ENCODE measurements at regions not wholly inside any gene's neighbourhood (a gene's known extent, or its start where the extent isn't known, plus 50 kb on each side); places are given as distances from the start of the nearest gene placed in this dataset.

DNA sequence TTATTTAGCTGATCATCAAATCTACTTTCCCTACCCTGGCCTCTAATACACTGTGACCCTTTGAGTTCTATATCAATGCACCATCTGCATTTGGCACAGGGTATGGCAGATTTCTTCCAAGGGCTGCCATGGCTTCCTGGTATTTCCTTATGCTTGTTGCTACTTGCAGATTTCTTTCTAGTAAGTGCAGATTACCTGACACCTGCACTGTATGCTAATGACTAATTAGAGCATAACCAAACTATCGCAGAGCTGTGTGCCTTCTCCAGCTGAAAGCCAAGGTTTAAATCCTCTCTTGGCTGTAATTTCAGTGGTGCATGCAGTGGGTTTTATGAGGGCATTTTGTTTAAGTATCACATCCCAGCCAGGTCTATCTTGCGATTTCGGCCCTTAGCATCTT, 293.7 kb downstream of the KIF4B start:
- TF ChIP-seq NR1H2 (CRISPR knock-in tag; IDR thresholded peaks at IDR 0.05) (no peak), CHD2 (IDR thresholded peaks at IDR 0.05; ENCODE audit: low read depth, low read length) (no peak), HNRNPUL1 (IDR thresholded peaks at IDR 0.05; ENCODE audit: low read length) (no peak), NFRKB (IDR thresholded peaks at IDR 0.05; ENCODE audit: low read depth) (no peak), ZNF24 (IDR thresholded peaks at IDR 0.05) (no peak)
- Histone ChIP-seq H3K9ac (ENCODE audit: insufficient read depth in 1 of 2, low read depth in 2 of 2, low read length in 2 of 2) (no peak overlapping the region), H3K4me3 (no peak overlapping the region), H3K9me3 (replicated peaks; ENCODE audit: control insufficient read depth, insufficient read depth, low read depth, low read length) (no peaks in the 10 kb centered on the region), H3K4me2 (ENCODE audit: insufficient read depth, low read length) (no peak overlapping the region), H2AFZ (ENCODE audit: low read depth, low read length) (no peak overlapping the region), H3K4me1 (replicated peaks in 1 of 2; ENCODE audit: control insufficient read depth in 2 of 2, insufficient read depth in 2 of 2, low read length in 2 of 2) (no peaks in the 10 kb centered on the region), H4K20me1 (replicated peaks; ENCODE audit: control insufficient read depth, insufficient read depth, low read length) (no peaks in the 10 kb centered on the region), H3K79me2 (ENCODE audit: control insufficient read depth, insufficient read depth, low read length) (no peaks in the 10 kb centered on the region), H3K36me3 (ENCODE audit: control insufficient read depth, insufficient read depth, low read length) (no peaks in the 10 kb centered on the region), H3K9me1 (ENCODE audit: control insufficient read depth, insufficient read depth, low read length) (no peaks in the 10 kb centered on the region), H3K27me3 (ENCODE audit: control insufficient read depth in 2 of 2, insufficient read depth in 2 of 2, low read length in 2 of 2) (no peaks in the 10 kb centered on the region), H3K27ac (ENCODE audit: extremely low read depth, low read depth, low read length) (no peak overlapping the region)
- DNase-seq (ENCODE audit: extremely low read depth in 1 of 4, low spot score in 3 of 4) (no peak), ATAC-seq (no peak), FAIRE-seq (no peak)
- in situ Hi-C loops (cut with MboI), result no loop called here
- 5% methylated on average over 3 of the region's 3 CpGs for WGBS (ENCODE audit: insufficient coverage, low coverage, missing lambda C conversion rate)
- intact Hi-C loops (cut with micrococcal nuclease), result no loop called here
- no TSS peak for BruUV-seq (replicated peaks)
- POLR2A ChIA-PET, result no interaction called here
- CTCF ChIA-PET (ENCODE audit: low intra/inter-chr PET ratio), result no interaction called here

DNA sequence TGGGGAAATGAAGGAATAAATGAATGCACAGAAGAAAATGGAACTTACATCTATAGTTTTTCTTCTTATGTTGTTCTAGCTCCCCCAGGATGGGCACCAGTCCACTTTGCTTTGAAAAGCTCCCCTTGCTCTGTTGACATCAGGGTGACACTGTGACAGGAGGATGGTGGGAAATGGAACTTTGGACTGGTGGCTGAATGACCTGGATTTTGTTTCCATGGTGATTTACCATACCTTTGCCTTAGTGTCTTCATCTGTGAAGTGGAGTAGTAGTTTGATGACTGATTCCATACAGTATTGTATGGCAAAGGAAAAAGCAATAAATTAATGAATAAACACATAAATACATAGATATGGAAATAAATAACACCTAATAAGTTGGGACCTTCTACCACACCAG, 294.7 kb downstream of the KIF4B start:
- ChIA-PET POLR2A (no interaction called here), CTCF (ENCODE audit: low intra/inter-chr PET ratio) (no interaction called here)
- Histone ChIP-seq H3K9me3 (replicated peaks; ENCODE audit: control insufficient read depth, insufficient read depth, low read depth, low read length) (no peaks in the 10 kb centered on the region), H4K20me1 (replicated peaks; ENCODE audit: control insufficient read depth, insufficient read depth, low read length) (no peaks in the 10 kb centered on the region), H3K9ac (ENCODE audit: insufficient read depth in 1 of 2, low read depth in 2 of 2, low read length in 2 of 2) (no peak overlapping the region), H2AFZ (ENCODE audit: low read depth, low read length) (no peak overlapping the region), H3K4me1 (replicated peaks in 1 of 2; ENCODE audit: control insufficient read depth in 2 of 2, insufficient read depth in 2 of 2, low read length in 2 of 2) (no peaks in the 10 kb centered on the region), H3K79me2 (ENCODE audit: control insufficient read depth, insufficient read depth, low read length) (no peaks in the 10 kb centered on the region), H3K4me2 (ENCODE audit: insufficient read depth, low read length) (no peak overlapping the region), H3K4me3 (no peak overlapping the region), H3K9me1 (ENCODE audit: control insufficient read depth, insufficient read depth, low read length) (no peaks in the 10 kb centered on the region), H3K27me3 (ENCODE audit: control insufficient read depth in 2 of 2, insufficient read depth in 2 of 2, low read length in 2 of 2) (no peaks in the 10 kb centered on the region), H3K27ac (ENCODE audit: extremely low read depth, low read depth, low read length) (no peak overlapping the region), H3K36me3 (ENCODE audit: control insufficient read depth, insufficient read depth, low read length) (no peaks in the 10 kb centered on the region)
- intact Hi-C loops (cut with micrococcal nuclease), result no loop called here
- ATAC-seq, result no peak
- in situ Hi-C loops (cut with MboI), result no loop called here
- DNase-seq (ENCODE audit: extremely low read depth in 1 of 4, low spot score in 3 of 4), result no peak
- no peak for FAIRE-seq
- BruUV-seq (replicated peaks), result no TSS peak
- TF ChIP-seq BRD9 (IDR thresholded peaks at IDR 0.05; ENCODE audit: low read depth, partially characterized antibody), result no peak
- no peak for TF ChIP-seq ZBTB40 (IDR thresholded peaks at IDR 0.05)
- no peak for TF ChIP-seq ZBTB40 (CRISPR knock-in tag; IDR thresholded peaks at IDR 0.05)
- no peak for TF ChIP-seq NCOA6 (IDR thresholded peaks at IDR 0.05)
- TF ChIP-seq CHCHD3 (CRISPR knock-in tag; IDR thresholded peaks at IDR 0.05), result no peak
- no peak for TF ChIP-seq ZNF134 (CRISPR knock-in tag; conservative IDR thresholded peaks at IDR 0.05)
- no peak for TF ChIP-seq NCOR1 (IDR thresholded peaks at IDR 0.05)
